Activated CD8-positive, alpha-beta T cell treated with anti-CD3 and anti-CD28 coated beads, Interleukin-2, amount 10 ng/mL, durations not matched to agents 7 days and 5 days (primary cell): ENCODE measurements at regions not wholly inside any gene's neighbourhood (a gene's known extent, or its start where the extent isn't known, plus 50 kb on each side); places are given as distances from the start of the nearest gene placed in this dataset.

Source experiments
- ATAC-seq: fragments of 150-1000 bp; cut with Tn5 transposase; one replicate; pipeline ENCODE4 v1.10.0; 2021; ENCODE audit warnings: moderate library complexity
- CTCF ChIA-PET: fragments of 350-600 bp; sonication (Branson Sonifier 250); formaldehyde crosslinking; loops from one replicate; lab custom pipeline; 2021; ENCODE audit warnings: antibody characterized with exemption; lab: Charles Lee
- POLR2A ChIA-PET: fragments of 350-600 bp; sonication (Branson Sonifier 250); formaldehyde crosslinking; loops from one replicate; lab custom pipeline; 2021; ENCODE audit warnings: antibody characterized with exemption; lab: Charles Lee
- DNase-seq: peaks from one replicate; pipeline ENCODE4 v3.0.0-alpha.2; 2020
- H3K27ac Mint-ChIP-seq: one replicate; pipeline ENCODE4 v1.8.0; 2021; ENCODE audit warnings: mild to moderate bottlenecking, mixed read lengths
- H3K27me3 Mint-ChIP-seq: one replicate; pipeline ENCODE4 v1.8.0; 2021; ENCODE audit warnings: low read depth, mixed read lengths
- H3K36me3 Mint-ChIP-seq: one replicate; pipeline ENCODE4 v1.8.0; 2021; ENCODE audit warnings: low read depth, mixed read lengths
- H3K4me1 Mint-ChIP-seq: one replicate; pipeline ENCODE4 v1.8.0; 2021; ENCODE audit warnings: low read depth, mixed read lengths
- H3K4me3 Mint-ChIP-seq: one replicate; pipeline ENCODE4 v1.8.0; 2021; ENCODE audit warnings: mild to moderate bottlenecking, mixed read lengths
- H3K9me3 Mint-ChIP-seq: one replicate; pipeline ENCODE4 v1.8.0; 2022; ENCODE audit warnings: mixed read lengths; ENCODE audit not compliant: insufficient read depth

GRCh38 chr1:87955038-87955437 is 626.4 kb downstream of the LMO4 start:
- no peak for ATAC-seq
- ChIA-PET CTCF (interaction anchor here (2.3 to 3.4 kb wide), 2 partner anchors 11 to 628 kb away, joined by 10 to 38 read pairs; partner anchors contain the start of gene LMO4), POLR2A (no interaction called here)
- Mint-ChIP-seq H3K36me3 (no peaks in the 10 kb centered on the region), H3K27me3 (peaks cover 6% of the 10 kb centered on the region), H3K4me3 (no peak overlapping the region), H3K9me3 (no peaks in the 10 kb centered on the region), H3K4me1 (no peaks in the 10 kb centered on the region), H3K27ac (no peak overlapping the region)
- no peak for DNase-seq

DNA sequence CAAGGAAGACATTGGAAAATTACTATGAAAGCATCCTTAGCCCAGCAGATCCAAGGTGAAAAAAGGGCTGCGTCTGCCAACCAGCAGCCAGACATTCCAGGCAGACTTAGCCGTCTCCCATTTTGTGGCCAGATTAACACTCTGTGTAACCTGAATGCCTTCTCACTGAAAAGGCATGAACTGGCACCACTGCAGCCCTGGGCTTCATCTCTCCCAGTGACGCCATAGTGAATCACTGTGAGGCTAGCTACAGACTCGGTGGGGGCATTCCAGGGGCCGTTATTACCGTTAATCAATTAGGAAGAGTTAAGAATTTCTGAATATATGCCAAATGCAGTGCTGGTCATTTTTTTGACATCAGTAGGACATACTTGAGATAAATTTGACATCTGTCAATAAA is 627.4 kb downstream of the LMO4 start:
- no peak for ATAC-seq
- peaks cover 6% of the 10 kb centered on the region for H3K27me3 Mint-ChIP-seq
- no peak overlapping the region for H3K27ac Mint-ChIP-seq
- no peak for DNase-seq
- H3K4me3 Mint-ChIP-seq, result no peak overlapping the region
- no peaks in the 10 kb centered on the region for H3K9me3 Mint-ChIP-seq
- POLR2A ChIA-PET, result no interaction called here
- CTCF ChIA-PET, result no interaction called here
- no peaks in the 10 kb centered on the region for H3K4me1 Mint-ChIP-seq
- no peaks in the 10 kb centered on the region for H3K36me3 Mint-ChIP-seq

- POLR2A ChIA-PET, result no interaction called here
- H3K27ac Mint-ChIP-seq, result no peak overlapping the region
Measured at GRCh38 chr1:87956750-87957149, 628.1 kb downstream of the LMO4 start.

DNA sequence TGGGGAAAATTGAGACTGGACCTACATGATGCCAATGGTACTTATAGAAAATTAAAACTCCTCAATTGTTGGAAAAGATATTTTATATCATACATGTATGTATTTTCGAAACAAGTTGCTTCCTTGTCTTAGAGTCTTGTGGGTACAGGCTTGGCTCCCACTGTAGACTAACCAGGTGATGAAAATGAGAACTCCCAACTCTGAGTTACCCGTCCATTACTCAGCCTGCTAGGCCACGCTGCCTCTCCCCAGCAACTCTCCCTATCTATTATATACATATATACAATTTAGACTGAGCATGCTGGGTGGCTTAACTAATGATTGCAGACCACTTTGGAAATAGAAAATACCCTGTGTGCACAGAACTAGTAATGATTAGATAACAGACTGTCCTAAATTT is 628.7 kb downstream of the LMO4 start:
- Mint-ChIP-seq H3K4me1 (no peaks in the 10 kb centered on the region), H3K4me3 (no peak overlapping the region), H3K27me3 (peaks cover under 1% of the 10 kb centered on the region), H3K9me3 (no peaks in the 10 kb centered on the region), H3K27ac (no peak overlapping the region), H3K36me3 (no peaks in the 10 kb centered on the region)
- ChIA-PET CTCF (interaction anchor here (1.2 kb wide), 1 partner anchor 665 kb away, joined by 3 read pairs; no protein-coding TSS in a partner anchor), POLR2A (no interaction called here)
- no peak for DNase-seq
- ATAC-seq, result no peak

More at GRCh38 chr1:87956750-87957149, 628.1 kb downstream of the LMO4 start:
- CTCF ChIA-PET, result no interaction called here
- no peak overlapping the region for H3K4me3 Mint-ChIP-seq
- no peaks in the 10 kb centered on the region for H3K36me3 Mint-ChIP-seq
- peaks cover 6% of the 10 kb centered on the region for H3K27me3 Mint-ChIP-seq
- no peak for DNase-seq
- no peaks in the 10 kb centered on the region for H3K4me1 Mint-ChIP-seq
- no peak for ATAC-seq
- no peaks in the 10 kb centered on the region for H3K9me3 Mint-ChIP-seq

DNA sequence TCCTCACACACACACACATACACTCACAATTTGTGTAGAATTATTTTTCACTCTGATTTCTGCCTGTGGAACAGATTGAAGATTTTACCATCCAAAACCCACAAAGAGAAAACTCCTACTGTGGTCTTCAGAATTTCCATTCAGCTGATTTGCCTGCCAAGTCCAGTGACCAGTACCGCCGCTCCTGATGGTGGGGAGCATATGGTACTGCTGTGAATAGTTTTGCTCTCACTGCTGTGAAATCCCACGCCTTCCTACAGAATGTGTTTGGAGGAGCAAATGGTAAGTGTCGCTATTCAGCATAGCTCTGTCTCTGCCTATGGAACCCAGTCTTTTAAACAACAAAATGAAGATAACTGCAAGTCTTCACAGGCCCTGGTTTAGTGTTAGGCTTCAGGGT is 629.5 kb downstream of the LMO4 start:
- Mint-ChIP-seq H3K27me3 (no peaks in the 10 kb centered on the region), H3K4me1 (no peaks in the 10 kb centered on the region), H3K27ac (no peak overlapping the region), H3K9me3 (no peaks in the 10 kb centered on the region), H3K4me3 (no peak overlapping the region), H3K36me3 (no peaks in the 10 kb centered on the region)
- no peak for DNase-seq
- no peak for ATAC-seq
- ChIA-PET POLR2A (no interaction called here), CTCF (interaction anchor here (1.2 kb wide), 1 partner anchor 665 kb away, joined by 3 read pairs; no protein-coding TSS in a partner anchor)

GRCh38 chr1:87958716-87959115 is 630.0 kb downstream of the LMO4 start:
- H3K4me1 Mint-ChIP-seq, result no peaks in the 10 kb centered on the region
- no peaks in the 10 kb centered on the region for H3K9me3 Mint-ChIP-seq
- no peak for DNase-seq
- H3K36me3 Mint-ChIP-seq, result no peaks in the 10 kb centered on the region
- no peaks in the 10 kb centered on the region for H3K27me3 Mint-ChIP-seq
- H3K27ac Mint-ChIP-seq, result no peak overlapping the region
- no peak for ATAC-seq
- CTCF ChIA-PET, result no interaction called here
- no peak overlapping the region for H3K4me3 Mint-ChIP-seq
- POLR2A ChIA-PET, result no interaction called here

GRCh38 chr1:87959236-87959635 is 630.6 kb downstream of the LMO4 start:
- Mint-ChIP-seq H3K36me3 (no peaks in the 10 kb centered on the region), H3K4me3 (no peak overlapping the region), H3K4me1 (no peaks in the 10 kb centered on the region), H3K9me3 (no peaks in the 10 kb centered on the region), H3K27me3 (no peaks in the 10 kb centered on the region), H3K27ac (no peak overlapping the region)
- DNase-seq (no peak), ATAC-seq (no peak)
- ChIA-PET POLR2A (no interaction called here), CTCF (no interaction called here)

DNA sequence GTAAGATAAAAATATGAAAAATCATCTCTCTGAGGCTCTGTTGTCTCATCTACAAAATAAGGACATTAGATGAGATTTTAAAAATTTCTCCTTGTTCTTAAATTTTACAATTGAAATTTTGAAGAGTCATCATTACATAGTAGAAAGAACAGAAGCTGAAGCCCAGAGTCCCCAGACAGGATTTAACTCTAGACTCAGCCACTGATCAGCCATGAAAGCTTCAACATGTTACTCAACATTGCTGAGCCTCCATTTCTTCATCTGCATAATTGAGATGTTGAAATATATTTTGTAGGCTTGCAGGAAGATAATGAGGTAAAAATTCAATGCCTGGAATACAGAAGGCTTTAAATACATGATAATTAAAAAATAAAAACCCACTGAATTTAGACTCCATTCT is 633.3 kb downstream of the LMO4 start:
- no peak overlapping the region for H3K4me3 Mint-ChIP-seq
- no peaks in the 10 kb centered on the region for H3K4me1 Mint-ChIP-seq
- ChIA-PET CTCF (no interaction called here), POLR2A (interaction anchor here (1.4 kb wide), 1 partner anchor 10 kb away, joined by 3 read pairs; no protein-coding TSS in a partner anchor)
- no peak overlapping the region for H3K27ac Mint-ChIP-seq
- no peaks in the 10 kb centered on the region for H3K9me3 Mint-ChIP-seq
- H3K36me3 Mint-ChIP-seq, result no peaks in the 10 kb centered on the region
- no peak for DNase-seq
- H3K27me3 Mint-ChIP-seq, result no peaks in the 10 kb centered on the region
- ATAC-seq, result no peak

DNA sequence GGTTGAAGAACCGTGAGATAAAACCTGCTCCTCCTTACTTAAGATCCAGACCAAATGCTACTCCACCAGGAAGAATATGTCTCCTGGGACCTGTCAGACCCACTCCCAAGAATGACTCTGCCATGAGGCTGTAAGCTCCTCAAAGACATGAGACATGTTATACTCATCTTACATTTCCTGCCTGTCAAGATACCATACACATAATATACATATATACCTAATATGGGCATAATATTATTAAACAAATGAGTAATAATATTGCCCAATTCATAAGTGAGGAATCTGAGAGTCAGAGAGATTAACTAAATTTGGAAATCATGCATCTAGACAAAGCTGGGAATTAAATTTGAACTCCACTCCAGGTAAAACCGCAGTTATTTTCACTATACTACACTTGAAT is 634.9 kb downstream of the LMO4 start:
- ChIA-PET POLR2A (no interaction called here), CTCF (no interaction called here)
- no peak overlapping the region for H3K27ac Mint-ChIP-seq

GRCh38 chr1:87965193-87965592 is 636.5 kb downstream of the LMO4 start:
- Mint-ChIP-seq H3K4me3 (no peak overlapping the region), H3K36me3 (no peaks in the 10 kb centered on the region), H3K27me3 (no peaks in the 10 kb centered on the region), H3K4me1 (no peaks in the 10 kb centered on the region), H3K9me3 (no peaks in the 10 kb centered on the region), H3K27ac (no peak overlapping the region)
- POLR2A ChIA-PET, result no interaction called here
- DNase-seq, result no peak
- CTCF ChIA-PET, result interaction anchor here (2.3 kb wide), 1 partner anchor 11 kb away, joined by 10 read pairs; no protein-coding TSS in a partner anchor
- no peak for ATAC-seq

More for the DNA sequence above, 634.9 kb downstream of the LMO4 start:
- no peaks in the 10 kb centered on the region for H3K27me3 Mint-ChIP-seq
- DNase-seq (no peak), ATAC-seq (no peak)
- no peak overlapping the region for H3K4me3 Mint-ChIP-seq
- H3K36me3 Mint-ChIP-seq, result no peaks in the 10 kb centered on the region
- H3K9me3 Mint-ChIP-seq, result no peaks in the 10 kb centered on the region
- no peaks in the 10 kb centered on the region for H3K4me1 Mint-ChIP-seq

DNA sequence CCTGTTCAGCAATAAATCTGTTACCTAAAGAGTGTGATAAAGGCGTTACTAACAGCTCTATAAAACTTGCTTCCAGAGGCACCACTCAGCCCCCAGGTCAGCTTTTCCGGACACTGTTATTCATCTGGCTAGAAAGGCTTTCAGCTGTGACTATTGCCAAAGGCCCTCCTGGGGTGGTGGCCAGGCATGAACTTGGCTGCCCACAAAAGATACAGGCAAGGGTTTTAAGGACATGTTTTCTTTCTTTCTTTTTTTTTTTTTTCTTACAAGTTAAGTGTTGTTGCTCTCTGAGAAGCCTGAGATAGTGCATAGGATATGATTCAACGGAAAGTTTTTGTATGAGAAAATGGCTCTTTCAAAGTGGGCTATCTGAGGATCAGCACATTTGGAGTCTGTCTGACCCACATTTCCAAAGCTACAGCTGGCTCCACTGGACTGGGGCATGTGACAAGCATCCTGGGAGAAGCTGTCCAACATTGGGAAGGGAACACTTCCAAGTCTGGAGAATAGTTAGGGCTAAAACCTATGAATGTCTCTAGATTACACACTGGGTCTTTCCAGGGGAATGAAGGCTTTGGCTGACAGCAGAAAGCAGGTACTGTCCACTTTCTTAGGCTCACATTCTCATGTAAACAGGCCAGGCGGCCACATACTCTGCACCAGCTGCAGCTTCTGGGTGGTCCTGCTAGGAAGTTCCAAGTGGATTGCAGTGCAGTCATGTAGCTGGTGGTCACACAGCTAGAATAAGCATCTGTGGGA is 639.7 kb downstream of the LMO4 start:
- ChIA-PET POLR2A (interaction anchor here (0.6 kb wide), 1 partner anchor 51 kb away, joined by 3 read pairs; no protein-coding TSS in a partner anchor), CTCF (interaction anchor here (0.6 kb wide), 1 partner anchor 692 kb away, joined by 3 read pairs; no protein-coding TSS in a partner anchor)
- Mint-ChIP-seq H3K4me3 (no peak overlapping the region), H3K27me3 (no peaks in the 10 kb centered on the region), H3K27ac (no peak overlapping the region), H3K9me3 (no peaks in the 10 kb centered on the region), H3K36me3 (no peaks in the 10 kb centered on the region), H3K4me1 (no peaks in the 10 kb centered on the region)
- DNase-seq (no peak), ATAC-seq (no peak)

- H3K4me3 Mint-ChIP-seq, result no peak overlapping the region
- CTCF ChIA-PET, result interaction anchor here (0.6 kb wide), 1 partner anchor 692 kb away, joined by 3 read pairs; no protein-coding TSS in a partner anchor
Measured at GRCh38 chr1:87969040-87969439, 640.4 kb downstream of the LMO4 start.

More at GRCh38 chr1:87969040-87969439, 640.4 kb downstream of the LMO4 start:
- Mint-ChIP-seq H3K9me3 (no peaks in the 10 kb centered on the region), H3K36me3 (no peaks in the 10 kb centered on the region), H3K27ac (no peak overlapping the region), H3K4me1 (no peaks in the 10 kb centered on the region), H3K27me3 (no peaks in the 10 kb centered on the region)
- ATAC-seq, result no peak
- DNase-seq, result no peak
- POLR2A ChIA-PET, result no interaction called here
